Ovary (tissue), 7 donors: ENCODE measurements at regions not wholly inside any gene's neighbourhood (a gene's known extent, or its start where the extent isn't known, plus 50 kb on each side); places are given as distances from the start of the nearest gene placed in this dataset.

Experiments used
- DNase-seq, 5 donors: peaks; one replicate each; pipeline ENCODE4 v3.0.0-alpha.2; 2019 to 2020
- H3K27ac ChIP-seq, 2 donors: fragments of 200-600 bp; one replicate each; pipeline versions ENCODE4 v1.5.1 to v1.8.0; 2019 to 2022
- H3K27me3 ChIP-seq: fragments of 200-600 bp; one replicate; pipeline ENCODE4 v1.8.0; 2022
- H3K36me3 ChIP-seq: fragments of 200-600 bp; sonication (generic); one replicate; pipeline ENCODE4 v1.5.1; 2019
- H3K4me1 ChIP-seq: one replicate; pipeline ENCODE4 v1.8.1; 2013; ENCODE audit warnings: mild to moderate bottlenecking, moderate library complexity; ENCODE audit not compliant: insufficient read depth
- H3K4me3 ChIP-seq: fragments of 200-600 bp; sonication (generic); one replicate; pipeline ENCODE4 v1.5.1; 2017
- H3K9me3 ChIP-seq, 2 donors: fragments of 200-600 bp in 1 of 2; sonication (generic) in 1 of 2; one replicate each; pipeline versions ENCODE4 v1.5.1 to v1.8.1; 2013 to 2019; ENCODE audit warnings: mild to moderate bottlenecking in 1 of 2, moderate library complexity in 1 of 2
- CTCF ChIP-seq, 3 donors: fragments of 450-650 bp in 2 of 3; fragments of 200-600 bp in 1 of 3; IDR thresholded peaks; one replicate each; pipeline versions ENCODE4 v1.5.1 to v1.8.0; 2016 to 2022; ENCODE audit warnings: antibody characterized with exemption in 3 of 3, mild to moderate bottlenecking in 1 of 3
- EP300 ChIP-seq: sonication (generic); formaldehyde crosslinking; IDR thresholded peaks from one replicate; pipeline ENCODE4 v1.6.1; 2017; ENCODE audit warnings: antibody characterized with exemption
- POLR2A ChIP-seq: fragments of 450-650 bp; IDR thresholded peaks from one replicate; pipeline ENCODE4 v1.6.1; 2017; ENCODE audit warnings: antibody characterized with exemption, mild to moderate bottlenecking, moderate library complexity
- WGBS, 3 donors: extraction: QIAGEN DNeasy Blood & Tissue Kit in 1 of 3; methylation state at CpG; one replicate each; pipeline versions ENCODE4 v1.1.5 to v1.1.7; 2013 to 2017; 5-methylcytosine and 5-hydroxymethylcytosine counted together
- intact Hi-C, 4 donors: fragments of 100-400 bp; cut with DNase I; formaldehyde crosslinking; loops; one replicate each; pipeline versions ENCODE4 v1.11.0 to v1.15.1; 2022 to 2023
- donor health status: DM: no; HTN: no; CAD: no; lungs with moderate emphysema.
- donor health status: DM: no; HTN: no; CAD: no.
- donor health status: Bipolar disorder and iron deficiency.
- donor health status: DM: no; HTN: no; CAD: no.
- donor health status: DM: yes; HTN: yes; CAD: no.

GRCh38 chr12:114932806-114933205, 248.8 kb upstream of the TBX3 start:
- DNase-seq, result no peak
- Histone ChIP-seq H3K4me3 (no peak overlapping the region), H3K27ac (no peak overlapping the region), H3K36me3 (no peaks in the 10 kb centered on the region), H3K9me3 (no peaks in the 10 kb centered on the region), H3K4me1 (no peaks in the 10 kb centered on the region), H3K27me3 (no peaks in the 10 kb centered on the region)
- WGBS, 3 donors, result 84 to 90% (median 86%) methylated on average over 2 to 3 of the region's 3 CpGs
- TF ChIP-seq CTCF (IDR thresholded peaks at IDR 0.05) (no peak), EP300 (no peak), POLR2A (no peak)
- intact Hi-C loops, result no loop called here

- intact Hi-C loops, result no loop called here
- no peaks in the 10 kb centered on the region for H3K27me3 ChIP-seq
- no peaks in the 10 kb centered on the region for H3K36me3 ChIP-seq
- no peak overlapping the region for H3K27ac ChIP-seq
- H3K4me1 ChIP-seq, result no peaks in the 10 kb centered on the region
- H3K4me3 ChIP-seq, result no peak overlapping the region
- WGBS, 3 donors, result 90 to 97% (median 91%) methylated on average over 2 of the region's 2 CpGs
- TF ChIP-seq POLR2A (no peak), EP300 (no peak), CTCF (IDR thresholded peaks at IDR 0.05) (no peak)
- no peak for DNase-seq
- H3K9me3 ChIP-seq, result no peaks in the 10 kb centered on the region
Observed at GRCh38 chr12:114931025-114931424, 247.1 kb upstream of the TBX3 start.

GRCh38 chr12:114926341-114926740, 242.4 kb upstream of the TBX3 start:
- DNase-seq, result no peak
- TF ChIP-seq POLR2A, result no peak
- TF ChIP-seq CTCF (IDR thresholded peaks at IDR 0.05), result no peak
- TF ChIP-seq EP300, result no peak
- 53 to 65% (median 62%) methylated on average over 6 of the region's 6 CpGs for WGBS, 3 donors
- Histone ChIP-seq H3K9me3 (no peaks in the 10 kb centered on the region), H3K27ac (no peak overlapping the region), H3K4me3 (no peak overlapping the region), H3K36me3 (no peaks in the 10 kb centered on the region), H3K4me1 (no peaks in the 10 kb centered on the region), H3K27me3 (no peaks in the 10 kb centered on the region)
- intact Hi-C loops, result no loop called here

- TF ChIP-seq EP300 (no peak), CTCF (IDR thresholded peaks at IDR 0.05) (no peak), POLR2A (no peak)
- WGBS, 3 donors, result 60 to 73% (median 67%) methylated on average over 4 of the region's 4 CpGs
- no peak for DNase-seq
- Histone ChIP-seq H3K4me3 (no peak overlapping the region), H3K9me3 (no peaks in the 10 kb centered on the region), H3K27ac (no peak overlapping the region), H3K36me3 (no peaks in the 10 kb centered on the region), H3K4me1 (no peaks in the 10 kb centered on the region), H3K27me3 (no peaks in the 10 kb centered on the region)
- intact Hi-C loops, result no loop called here
Observed at GRCh38 chr12:114924946-114925475, 241.0 kb upstream of the TBX3 start.
